Neutrophil (primary cell): ENCODE measurements at regions not wholly inside any gene's neighbourhood (a gene's known extent, or its start where the extent isn't known, plus 50 kb on each side); places are given as distances from the start of the nearest gene placed in this dataset.

Source experiments
- H3K27ac ChIP-seq: fragments of 200-600 bp; sonication (generic); 2 replicates; pipeline ENCODE4 v1.5.1; 2016; ENCODE audit warnings: mild to moderate bottlenecking, moderate library complexity
- H3K27me3 ChIP-seq: fragments of 200-600 bp; sonication (generic); 2 replicates; pipeline ENCODE4 v1.6.0; 2016; ENCODE audit warnings: mild to moderate bottlenecking
- H3K36me3 ChIP-seq: fragments of 200-600 bp; sonication (generic); 2 replicates; pipeline ENCODE4 v1.5.1; 2017
- H3K4me1 ChIP-seq, 2 experiments: fragments of 200-600 bp in 1 of 2; sonication (generic) in 1 of 2; 1 replicate in 1 of 2; 2 replicates in 1 of 2; pipeline versions ENCODE4 v1.5.1 to v1.6.1; 2013 to 2016; ENCODE audit warnings: low read depth in 1 of 2, low read length in 1 of 2, mild to moderate bottlenecking in 1 of 2, moderate library complexity in 1 of 2; ENCODE audit not compliant: control insufficient read depth in 1 of 2, insufficient read depth in 1 of 2
- H3K4me3 ChIP-seq, 2 experiments: fragments of 200-600 bp in 1 of 2; sonication (generic) in 1 of 2; 1 replicate in 1 of 2; 2 replicates in 1 of 2; pipeline ENCODE4 v1.5.1; 2013 to 2016; ENCODE audit warnings: low read depth in 1 of 2, low read length in 1 of 2, mild to moderate bottlenecking in 1 of 2, moderate library complexity in 1 of 2
- H3K9me3 ChIP-seq: fragments of 200-600 bp; sonication (generic); 2 replicates; pipeline ENCODE4 v1.5.1; 2016
- TF ChIP-seq, protein P1 (sequence below): fragments of 200-600 bp; sonication (generic); IDR thresholded peaks from 2 replicates; pipeline ENCODE4 v1.5.1; 2016; ENCODE audit warnings: antibody characterized with exemption

DNA sequence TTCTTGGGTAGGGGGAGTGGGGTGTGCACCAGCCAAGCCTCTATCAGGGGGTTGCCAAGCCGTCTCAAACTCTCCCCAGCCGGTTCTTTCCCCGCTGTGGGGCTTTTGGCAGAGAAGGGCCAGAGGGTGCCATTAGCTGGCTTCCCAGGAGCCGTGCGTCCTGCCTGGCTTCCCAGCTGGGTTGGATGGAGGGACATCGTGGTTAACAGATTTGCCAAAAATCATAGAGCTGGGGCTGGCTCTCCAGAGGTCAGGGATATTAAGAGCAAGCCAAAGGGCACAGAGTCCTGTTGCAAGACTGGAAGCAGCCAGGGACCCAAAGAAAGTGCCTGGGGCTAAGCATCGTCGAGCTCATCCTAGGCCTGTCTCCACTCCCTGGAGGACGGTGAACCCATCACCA is 104.6 kb upstream of the HES1 start:
- Histone ChIP-seq H3K4me3 (no peak overlapping the region), H3K36me3 (no peaks in the 10 kb centered on the region), H3K27me3 (peaks cover 5% of the 10 kb centered on the region), H3K4me1 (no peaks in the 10 kb centered on the region), H3K9me3 (no peaks in the 10 kb centered on the region), H3K27ac (no peak overlapping the region)
- TF ChIP-seq, protein P1, sequence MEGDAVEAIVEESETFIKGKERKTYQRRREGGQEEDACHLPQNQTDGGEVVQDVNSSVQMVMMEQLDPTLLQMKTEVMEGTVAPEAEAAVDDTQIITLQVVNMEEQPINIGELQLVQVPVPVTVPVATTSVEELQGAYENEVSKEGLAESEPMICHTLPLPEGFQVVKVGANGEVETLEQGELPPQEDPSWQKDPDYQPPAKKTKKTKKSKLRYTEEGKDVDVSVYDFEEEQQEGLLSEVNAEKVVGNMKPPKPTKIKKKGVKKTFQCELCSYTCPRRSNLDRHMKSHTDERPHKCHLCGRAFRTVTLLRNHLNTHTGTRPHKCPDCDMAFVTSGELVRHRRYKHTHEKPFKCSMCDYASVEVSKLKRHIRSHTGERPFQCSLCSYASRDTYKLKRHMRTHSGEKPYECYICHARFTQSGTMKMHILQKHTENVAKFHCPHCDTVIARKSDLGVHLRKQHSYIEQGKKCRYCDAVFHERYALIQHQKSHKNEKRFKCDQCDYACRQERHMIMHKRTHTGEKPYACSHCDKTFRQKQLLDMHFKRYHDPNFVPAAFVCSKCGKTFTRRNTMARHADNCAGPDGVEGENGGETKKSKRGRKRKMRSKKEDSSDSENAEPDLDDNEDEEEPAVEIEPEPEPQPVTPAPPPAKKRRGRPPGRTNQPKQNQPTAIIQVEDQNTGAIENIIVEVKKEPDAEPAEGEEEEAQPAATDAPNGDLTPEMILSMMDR, result no peak

DNA sequence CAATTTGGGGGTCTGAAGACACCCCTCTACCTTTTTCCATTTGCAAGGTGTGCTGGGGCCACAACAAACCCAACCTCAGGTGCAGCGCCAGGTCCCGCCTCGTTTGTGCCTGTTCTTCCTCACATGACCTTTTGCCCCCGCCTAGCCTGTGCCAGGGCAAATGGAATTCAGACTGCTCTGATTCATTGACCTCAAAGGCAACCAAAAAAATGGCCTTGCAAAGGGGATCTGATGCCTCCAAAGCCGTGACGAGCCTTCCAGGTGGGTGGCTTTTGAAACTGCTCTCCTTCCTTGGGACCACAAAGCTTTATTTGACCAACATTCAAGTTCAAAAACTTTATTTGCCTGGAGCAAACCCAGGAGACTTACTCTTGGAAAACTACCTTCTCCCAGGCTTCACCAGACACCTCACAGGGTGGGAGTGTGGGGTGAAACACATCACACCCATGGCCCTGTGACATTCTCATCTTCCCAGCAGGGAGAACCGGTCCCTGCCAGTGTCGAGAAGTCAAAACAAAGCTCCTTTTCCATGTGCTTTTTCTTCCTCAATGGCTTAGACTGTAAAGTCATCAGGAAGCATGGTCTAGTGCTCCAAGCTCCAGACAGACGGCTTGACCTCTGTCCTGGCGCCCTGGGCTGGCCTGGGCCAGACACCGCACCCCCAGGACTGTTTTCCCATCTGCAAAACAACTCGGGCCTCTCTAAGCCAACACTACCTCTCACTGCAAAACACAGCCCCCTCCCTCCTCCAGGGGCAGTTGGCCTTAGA is 103.9 kb upstream of the HES1 start:
- H3K4me3 ChIP-seq, result no peak overlapping the region
- H3K9me3 ChIP-seq, result no peaks in the 10 kb centered on the region
- no peak overlapping the region for H3K27ac ChIP-seq
- no peaks in the 10 kb centered on the region for H3K4me1 ChIP-seq
- H3K36me3 ChIP-seq, result no peaks in the 10 kb centered on the region
- TF ChIP-seq, protein P1, result no peak
- peaks cover 5% of the 10 kb centered on the region for H3K27me3 ChIP-seq

DNA sequence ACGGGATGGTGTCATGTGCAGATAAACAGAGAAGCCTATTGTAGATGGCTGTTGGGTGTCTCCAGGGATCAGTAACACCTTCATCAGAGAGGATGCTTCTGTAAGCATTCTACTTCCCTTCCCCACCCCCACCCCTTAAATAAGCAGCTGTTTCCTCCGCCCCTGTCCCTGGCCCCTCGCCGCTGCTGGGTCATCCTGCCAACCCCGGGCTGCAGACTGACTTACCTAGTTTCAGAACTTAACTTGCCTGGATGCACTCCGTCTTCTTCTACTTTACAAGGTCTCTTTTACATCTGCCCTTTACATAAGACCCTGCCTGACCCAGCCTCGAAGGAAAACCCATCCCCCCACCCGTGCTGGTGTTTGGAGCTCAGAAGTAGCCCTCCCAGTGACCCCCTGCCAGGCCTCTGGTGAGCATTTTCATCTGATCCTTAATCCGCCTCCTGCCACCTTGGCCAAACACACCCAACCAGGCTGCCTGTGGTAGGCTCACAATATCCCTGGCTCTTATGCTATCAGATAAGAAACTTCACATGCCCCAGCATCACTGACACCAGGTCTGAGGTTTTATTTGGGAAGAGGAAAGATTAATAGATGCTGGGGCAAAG is 103.0 kb upstream of the HES1 start:
- no peaks in the 10 kb centered on the region for H3K36me3 ChIP-seq
- no peak overlapping the region for H3K4me3 ChIP-seq
- TF ChIP-seq, protein P1, result no peak

DNA sequence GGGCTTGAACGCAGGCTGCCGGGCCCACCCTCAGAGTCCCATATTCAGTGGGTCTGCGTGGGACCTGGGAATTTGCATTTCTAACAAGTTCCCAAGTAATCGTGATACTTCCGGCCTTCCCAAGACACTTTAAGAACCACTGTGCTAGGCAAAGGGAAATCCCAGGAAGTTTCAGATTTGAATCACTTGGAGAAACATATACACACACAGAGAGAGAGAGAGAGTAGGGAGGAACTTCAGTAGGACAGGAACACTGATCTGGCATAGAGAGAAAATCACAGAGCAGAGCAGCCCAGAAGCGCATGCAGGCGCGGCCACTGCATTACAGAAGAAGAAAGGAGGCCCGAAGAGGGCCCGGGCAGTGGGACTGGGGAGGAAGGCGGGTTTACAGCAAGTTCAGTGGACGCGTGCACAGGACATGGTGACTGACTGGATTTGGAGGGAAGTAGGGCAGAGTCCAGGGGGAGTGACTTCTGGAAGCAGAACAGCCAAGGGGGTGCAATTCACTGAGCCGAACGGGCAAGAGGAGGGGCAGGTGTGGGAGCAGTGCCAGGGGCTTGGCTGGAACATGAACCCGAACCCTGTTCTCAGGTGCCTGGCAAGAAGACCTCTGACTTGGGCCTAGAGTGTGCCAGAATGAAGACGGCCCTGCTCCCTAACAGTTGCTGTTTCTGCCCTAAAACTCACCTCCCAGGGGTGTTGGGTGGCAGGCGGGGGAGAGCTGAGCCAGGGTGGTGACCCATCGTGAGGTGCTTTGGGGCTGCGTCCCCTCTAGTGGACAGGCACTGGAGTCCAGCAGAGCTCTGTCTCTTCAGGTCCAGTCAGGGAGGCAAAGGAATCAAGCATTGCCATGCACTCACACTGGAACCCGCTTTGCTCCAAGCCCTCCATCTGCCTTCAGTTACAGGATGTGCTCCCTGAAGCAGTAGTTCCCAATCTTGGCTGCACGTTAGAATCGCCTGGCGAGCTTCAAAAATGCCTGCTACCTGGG is 101.3 kb upstream of the HES1 start:
- peaks cover 5% of the 10 kb centered on the region for H3K27me3 ChIP-seq
- TF ChIP-seq, protein P1, result no peak
- no peaks in the 10 kb centered on the region for H3K4me1 ChIP-seq

More for the DNA sequence above, 103.0 kb upstream of the HES1 start:
- Histone ChIP-seq H3K9me3 (no peaks in the 10 kb centered on the region), H3K27me3 (peaks cover 5% of the 10 kb centered on the region), H3K27ac (no peak overlapping the region), H3K4me1 (no peaks in the 10 kb centered on the region)

DNA sequence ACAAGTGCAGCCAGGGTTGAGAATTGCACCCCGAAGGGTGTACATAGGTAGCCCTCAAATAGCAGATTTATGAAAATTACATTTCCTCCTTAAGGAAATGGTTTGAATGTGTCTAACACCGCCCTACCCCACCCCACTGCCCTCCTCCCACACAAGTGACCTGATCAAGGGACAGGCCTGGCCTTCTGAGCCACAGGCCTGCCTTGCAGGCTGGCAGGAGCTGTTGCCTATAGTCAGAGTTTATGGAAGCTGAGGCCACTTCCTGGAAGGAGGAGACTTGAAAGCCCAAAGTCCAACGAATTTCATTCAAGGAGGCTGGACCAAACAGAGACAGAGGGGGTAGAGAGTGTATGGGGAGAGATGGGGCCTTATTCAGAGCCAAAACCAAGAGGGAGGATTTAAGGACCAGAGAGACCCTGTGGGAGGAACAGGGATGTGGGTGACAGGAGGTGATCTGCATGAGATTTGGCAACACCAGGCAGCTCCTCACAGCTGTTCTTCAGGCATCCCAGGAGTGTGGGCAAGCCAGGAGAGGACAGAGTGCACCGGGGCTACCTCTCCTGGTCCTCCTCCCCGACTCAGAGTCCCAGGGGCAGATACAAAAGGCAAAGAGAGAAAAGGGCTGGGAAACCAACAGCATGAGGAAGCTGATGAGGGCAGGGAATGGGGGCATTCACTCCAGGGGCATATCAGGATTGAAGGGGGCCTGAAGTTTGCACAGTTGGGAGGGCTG is 100.4 kb upstream of the HES1 start:
- H3K27me3 ChIP-seq, result no peaks in the 10 kb centered on the region
- H3K9me3 ChIP-seq, result no peaks in the 10 kb centered on the region
- TF ChIP-seq, protein P1, result no peak
- H3K4me1 ChIP-seq, result no peaks in the 10 kb centered on the region
- H3K4me3 ChIP-seq, result no peak overlapping the region
- H3K36me3 ChIP-seq, result no peaks in the 10 kb centered on the region
- H3K27ac ChIP-seq, result no peak overlapping the region

More for the DNA sequence above, 101.3 kb upstream of the HES1 start:
- H3K9me3 ChIP-seq, result no peaks in the 10 kb centered on the region
- no peak overlapping the region for H3K27ac ChIP-seq
- H3K36me3 ChIP-seq, result no peaks in the 10 kb centered on the region
- no peak overlapping the region for H3K4me3 ChIP-seq
